Cortex of kidney (tissue), 1 donor: ENCODE measurements at regions not wholly inside any gene's neighbourhood (a gene's known extent, or its start where the extent isn't known, plus 50 kb on each side); places are given as distances from the start of the nearest gene placed in this dataset.
"Not testable (repeated sequence)": the region's sequence is repeated elsewhere in the genome, so short reads cannot be mapped to it uniquely, and the experiment has no call there.

Experiments
- DNase-seq: peaks from one replicate; lab custom pipeline; 2025; lab: John Stamatoyannopoulos, UW

DNA sequence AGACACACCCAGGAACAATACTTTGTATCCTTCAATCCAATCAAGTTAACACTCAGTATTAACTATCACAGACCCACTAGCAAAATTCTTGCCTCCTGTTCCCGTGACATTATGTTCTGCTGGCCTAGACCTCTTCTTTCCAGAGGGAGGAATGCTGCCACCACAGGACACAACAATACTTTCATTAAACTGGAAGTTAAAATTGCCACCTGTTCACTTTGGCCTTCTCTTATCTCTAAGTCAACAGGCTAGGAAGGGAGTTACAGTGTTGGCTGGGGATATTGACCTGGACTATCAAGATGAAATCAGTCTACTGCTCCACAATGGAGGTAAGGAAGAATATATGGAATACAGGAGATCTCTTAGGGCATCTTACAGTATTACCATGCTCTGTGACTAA lies 1000.4 kb upstream of the GBE1 start:
- no peak for DNase-seq

DNA sequence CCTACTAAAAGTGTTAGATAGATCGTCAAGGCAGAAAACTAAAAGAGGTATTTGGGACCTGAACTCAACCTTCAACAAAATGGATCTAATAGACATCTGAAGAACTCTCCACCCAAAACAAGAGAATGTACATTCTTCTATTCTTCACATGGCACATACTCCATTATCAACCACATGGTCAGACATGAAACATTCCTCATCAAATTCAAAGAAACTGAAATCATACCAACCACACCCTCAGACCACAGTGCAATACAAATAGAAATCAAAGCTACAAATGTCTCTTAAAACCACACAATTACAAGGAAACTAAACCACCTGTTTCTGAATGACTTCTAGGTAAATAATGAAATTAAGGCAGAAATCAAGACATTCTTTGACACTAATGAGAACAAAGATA lies 984.1 kb upstream of the GBE1 start:
- DNase-seq = no peak

DNA sequence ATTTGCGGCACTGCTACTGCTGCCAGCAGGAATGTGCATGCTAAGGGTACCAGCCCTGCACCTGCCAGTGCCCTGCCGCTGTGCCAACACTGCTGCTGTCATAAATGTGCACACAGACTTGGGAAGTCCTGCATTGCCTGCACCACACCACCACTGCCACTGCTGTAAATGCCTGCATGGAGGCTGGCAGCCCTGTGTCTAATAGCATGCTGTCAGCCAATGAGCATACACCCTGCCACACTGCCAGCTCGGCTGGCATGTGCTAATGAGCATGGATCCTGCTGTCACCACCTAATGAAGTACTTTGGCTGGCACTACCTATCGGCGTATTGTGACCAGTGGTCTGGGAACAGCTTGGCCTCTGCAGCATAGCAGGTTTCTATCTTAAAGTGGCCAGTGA lies 981.8 kb upstream of the GBE1 start:
- DNase-seq = no peak

DNA sequence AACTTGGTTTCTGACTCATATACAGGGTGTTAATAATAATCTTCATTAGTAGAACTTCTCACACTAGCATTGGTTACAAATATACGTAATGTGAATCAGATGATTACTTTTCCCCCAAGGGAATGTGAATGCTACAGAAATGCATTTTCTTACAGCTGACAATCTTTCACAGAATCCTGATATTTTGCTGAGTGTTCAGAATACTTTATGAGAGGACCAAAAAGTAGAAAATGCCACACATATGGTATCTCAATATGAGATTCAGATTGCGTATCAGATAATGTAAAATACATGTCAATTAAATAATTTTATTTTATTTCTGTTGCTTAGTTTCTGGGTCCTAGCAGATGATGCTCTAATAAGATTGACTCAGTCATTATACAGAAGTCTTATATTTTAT lies 979.9 kb upstream of the GBE1 start:
- no peak for DNase-seq

DNA sequence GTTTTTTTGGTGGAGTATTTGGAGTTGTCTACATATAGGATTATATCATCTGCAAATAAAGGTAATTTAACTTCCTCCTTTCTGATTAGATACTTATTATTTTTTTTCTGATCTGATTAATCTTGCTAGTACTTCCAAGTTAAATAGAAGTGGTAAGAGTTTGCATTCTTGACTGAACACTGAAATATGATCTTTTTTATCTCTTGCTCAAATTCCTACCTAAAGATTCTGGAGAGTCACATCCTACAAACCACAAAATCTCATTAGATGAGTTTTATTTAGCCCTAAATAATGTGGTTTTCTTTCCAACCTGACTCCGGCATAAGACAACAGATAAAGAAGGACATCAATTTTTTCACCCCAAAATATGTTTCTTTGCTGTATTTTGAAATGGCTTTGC lies 977.9 kb upstream of the GBE1 start:
- no peak for DNase-seq

DNA sequence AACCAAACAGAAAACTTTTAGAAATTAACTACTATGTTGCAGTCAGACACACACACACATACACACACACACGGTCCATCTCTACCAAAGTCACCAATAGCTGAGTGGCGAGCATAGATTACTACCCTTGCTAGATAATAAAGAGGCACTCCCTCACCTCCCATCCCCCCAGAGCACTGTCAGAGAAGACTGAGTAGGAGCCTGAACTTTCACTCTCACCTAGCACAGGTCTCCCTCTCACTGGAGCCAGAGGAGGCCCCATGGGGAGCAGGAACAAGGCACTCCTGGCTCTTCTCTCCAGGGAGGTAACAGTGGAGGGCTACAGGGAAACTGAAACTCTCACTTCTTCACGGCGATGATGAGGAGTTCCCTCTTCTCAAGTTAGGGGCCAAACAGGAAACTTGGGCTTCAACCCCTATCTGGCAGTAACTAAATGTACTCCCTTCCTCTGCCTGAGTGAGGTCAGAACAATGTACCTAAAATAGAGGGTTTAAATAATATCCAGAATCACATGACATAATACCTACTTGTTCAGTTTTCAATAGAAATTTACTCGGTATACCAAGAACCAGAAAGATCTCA lies 975.3 kb upstream of the GBE1 start:
- DNase-seq = no peak

DNA sequence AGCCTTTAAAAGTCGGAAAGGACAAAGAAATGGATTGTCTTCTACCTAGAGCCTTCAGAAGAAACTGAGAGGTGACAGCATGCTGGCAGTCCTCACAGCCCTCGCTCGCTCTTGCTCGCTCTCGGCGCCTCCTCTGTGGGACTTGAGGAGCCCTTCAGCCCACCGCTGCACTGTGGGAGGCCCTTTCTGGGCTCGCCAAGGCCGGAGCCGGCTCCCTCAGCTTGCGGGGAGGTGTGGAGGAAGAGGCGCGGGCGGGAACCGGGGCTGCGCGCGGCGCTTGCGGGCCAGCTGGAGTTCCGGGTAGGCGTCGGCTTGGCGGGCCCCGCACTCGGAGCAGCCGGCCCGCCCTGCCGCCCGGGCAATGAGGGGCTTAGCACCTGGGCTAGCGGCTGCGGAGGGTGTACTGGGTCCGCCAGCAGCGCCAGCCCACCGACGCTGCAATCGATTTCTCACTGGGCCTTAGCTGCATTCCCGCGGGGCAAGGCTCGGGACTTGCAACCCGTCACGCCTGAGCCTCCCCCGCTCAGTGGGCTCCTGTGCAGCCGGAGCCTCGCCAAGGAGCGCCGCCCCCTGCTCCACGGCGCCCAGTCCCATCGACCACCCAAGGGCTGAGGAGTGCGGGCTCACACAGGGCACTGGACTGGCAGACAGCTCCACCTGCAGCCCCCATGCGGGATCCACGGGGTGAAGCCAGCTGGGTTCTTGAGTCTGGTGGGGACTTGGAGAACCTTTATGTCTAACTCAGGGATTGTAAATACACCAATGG lies 953.8 kb upstream of the GBE1 start:
- DNase-seq = no peak

DNA sequence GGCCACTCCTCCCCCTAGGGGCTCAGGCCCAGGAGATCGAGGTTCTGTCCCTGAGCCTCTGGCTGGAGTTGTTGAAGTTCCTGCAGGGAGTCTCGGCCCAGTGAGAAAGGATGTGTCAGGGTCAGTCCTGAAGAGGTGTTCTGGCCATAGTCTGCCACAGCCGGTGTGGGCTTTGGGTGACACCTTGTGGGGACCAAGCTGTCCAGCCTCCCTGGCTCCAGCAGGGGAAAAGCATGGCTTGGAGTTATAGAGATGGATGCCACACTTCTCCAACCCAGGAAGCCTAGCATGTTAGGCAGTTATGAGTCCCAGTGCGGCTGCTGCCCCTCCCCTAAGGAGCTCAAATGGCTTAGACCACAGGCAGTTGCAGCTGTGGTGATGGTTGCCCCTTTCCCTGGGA lies 945.6 kb upstream of the GBE1 start:
- DNase-seq = no peak

DNA sequence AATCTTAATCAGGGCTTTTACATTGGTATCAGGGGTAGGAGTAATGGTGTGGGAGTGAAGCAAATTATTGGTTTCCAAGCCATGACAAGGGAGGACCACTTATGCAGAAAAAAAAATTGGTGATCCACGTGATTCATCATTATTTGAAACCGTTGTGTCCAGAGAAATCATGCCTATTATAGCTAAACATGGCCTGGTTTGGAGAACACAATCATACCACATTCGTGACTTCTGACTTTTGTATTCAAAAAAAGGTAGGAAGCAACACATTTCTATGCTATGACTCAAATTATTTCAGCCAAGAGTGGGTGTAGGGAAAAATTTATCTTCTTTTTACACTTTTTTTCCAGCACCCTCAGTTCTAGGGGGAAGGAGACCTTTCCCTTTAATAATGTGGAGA lies 924.3 kb upstream of the GBE1 start:
- DNase-seq = no peak

DNA sequence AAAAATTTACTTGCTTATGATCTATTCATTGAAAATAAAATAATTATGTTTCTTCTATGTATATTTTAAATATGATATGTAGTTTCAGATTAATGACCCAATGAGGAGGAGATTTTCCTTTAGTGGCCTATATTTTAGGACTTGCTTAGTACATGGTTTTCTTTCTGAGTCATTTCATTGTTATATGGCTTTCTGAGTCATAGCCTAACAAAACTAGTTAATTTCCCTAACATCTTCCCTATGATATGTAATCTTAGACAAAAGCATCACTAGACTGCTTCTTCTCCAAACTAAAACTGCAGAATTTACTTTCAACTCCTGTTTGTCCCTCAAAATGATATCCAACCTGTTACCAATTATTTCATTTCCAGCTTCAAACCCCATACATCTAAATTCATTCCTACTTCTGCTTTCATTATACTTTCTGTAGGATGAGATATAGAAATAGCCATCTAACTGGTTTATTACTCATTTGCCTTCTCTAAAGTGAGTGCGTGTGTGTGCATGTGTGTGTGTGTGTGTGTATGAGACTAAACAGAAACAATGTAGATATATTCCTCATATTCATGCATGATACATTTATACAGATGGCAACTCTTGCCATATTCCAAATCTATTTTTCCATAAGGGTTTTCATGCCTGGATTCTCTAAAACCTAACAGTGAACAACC lies 915.0 kb upstream of the GBE1 start:
- no peak for DNase-seq

DNA sequence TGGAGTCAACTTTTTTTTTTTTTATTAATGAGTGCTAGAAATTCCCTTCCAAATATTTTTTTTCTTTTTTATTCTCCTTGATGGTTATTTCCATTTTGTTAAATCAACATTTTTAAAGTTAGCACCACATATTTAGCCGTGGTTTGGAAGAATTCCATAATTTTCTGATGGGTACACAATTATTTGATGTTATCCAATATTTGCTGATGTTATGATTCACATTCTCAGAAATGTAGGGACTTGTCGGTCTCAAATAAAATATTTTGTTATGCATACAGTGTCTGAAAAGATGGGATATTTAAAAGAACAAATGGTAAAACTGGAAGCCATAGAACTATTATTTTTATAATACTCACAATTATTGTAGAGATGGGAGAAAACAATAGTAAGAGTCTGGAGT lies 911.5 kb upstream of the GBE1 start:
- no peak for DNase-seq

DNA sequence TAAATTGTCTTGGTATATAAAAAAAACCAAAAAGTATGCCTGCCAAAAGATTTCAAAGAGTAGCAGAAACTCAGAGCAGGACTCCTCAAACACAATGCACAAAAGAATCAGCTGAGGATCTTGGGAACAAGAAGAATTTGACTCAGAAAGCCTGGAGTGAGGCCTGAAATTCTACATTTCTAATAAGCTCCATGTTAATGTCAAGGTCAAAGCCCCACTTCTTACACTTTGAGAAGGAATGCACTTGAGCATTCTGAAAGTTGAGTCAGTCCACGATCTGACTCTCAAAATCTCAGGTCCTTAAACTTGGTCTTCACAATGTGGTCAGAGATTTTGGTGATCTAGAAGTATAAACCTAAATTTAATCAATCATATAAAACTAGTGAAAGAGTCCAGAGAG lies 910.0 kb upstream of the GBE1 start:
- DNase-seq = no peak

DNA sequence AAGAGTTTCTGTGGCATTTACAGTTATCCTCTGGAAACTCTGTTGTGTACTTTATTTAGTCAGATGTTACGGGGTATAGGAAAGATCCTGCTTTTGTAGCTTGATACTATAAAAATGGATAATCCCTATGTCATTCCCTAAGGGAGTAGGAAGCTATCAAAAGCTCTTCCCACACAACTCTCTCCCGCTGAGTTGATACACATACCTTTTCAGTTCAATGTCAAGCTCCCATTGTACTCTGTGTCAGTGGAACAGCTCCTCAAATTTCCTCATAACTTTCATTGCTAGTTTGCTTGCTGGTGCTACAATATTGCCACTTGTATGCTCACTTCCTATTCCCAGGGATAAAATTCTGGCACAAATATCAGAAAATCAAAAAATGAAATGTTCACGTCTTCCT lies 893.3 kb upstream of the GBE1 start:
- DNase-seq = no peak

DNA sequence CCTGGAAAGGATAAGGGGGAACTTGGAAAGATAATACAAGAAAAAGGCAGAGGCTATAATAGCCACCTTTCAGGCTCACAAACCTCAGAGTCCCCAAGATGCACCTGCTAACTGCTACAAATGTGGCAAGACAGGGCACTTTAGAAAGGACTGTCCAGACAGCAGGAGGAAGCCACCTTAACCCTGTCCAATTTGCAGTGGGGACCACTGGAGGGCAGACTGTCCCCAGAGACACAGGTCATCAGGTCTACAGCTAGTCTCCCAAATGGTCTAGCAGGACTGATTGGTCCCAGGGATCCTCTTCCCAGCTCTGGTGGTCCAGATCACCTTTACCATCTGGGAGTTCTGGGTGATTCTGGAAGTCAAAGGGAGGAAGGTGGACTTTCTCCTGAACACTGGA lies 882.5 kb upstream of the GBE1 start:
- no peak for DNase-seq

DNA sequence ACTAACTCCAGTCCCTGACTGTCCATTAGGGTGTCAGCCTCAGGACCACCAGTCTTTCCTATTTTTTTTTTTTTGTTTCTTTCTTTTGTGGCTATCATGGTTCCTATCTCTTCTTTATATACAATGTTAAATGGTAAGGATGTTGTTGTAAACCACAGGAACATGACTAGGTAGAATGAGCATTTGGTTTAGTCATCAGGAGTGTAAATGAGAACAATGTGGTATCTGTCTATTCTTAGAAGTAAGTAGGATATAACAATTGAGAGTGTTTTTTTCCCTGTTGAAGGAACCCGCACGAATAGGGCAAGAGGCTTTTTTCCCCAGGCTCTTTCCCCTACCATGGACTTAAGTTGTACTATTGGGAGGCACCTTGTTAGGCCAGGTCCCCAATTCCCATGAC lies 880.3 kb upstream of the GBE1 start:
- no peak for DNase-seq

DNA sequence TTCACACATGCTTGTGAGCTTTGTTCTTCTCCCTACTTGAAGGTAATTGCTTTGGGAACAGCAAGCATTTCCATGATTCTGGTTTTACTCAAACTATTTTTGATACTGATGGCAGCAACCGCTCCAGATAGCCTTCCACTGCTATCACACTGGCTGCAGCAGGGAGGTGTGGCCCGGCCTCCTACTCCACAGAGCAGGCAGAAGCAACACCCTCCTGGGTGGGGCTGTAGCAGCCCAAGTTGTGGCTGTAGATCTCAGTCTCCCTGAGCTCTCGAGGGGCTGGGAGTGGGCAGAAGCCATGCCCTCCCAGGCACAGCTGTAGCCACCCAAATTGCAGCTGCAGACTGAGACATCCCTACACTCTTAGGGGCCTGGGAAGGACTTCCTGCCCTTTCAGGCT lies 878.8 kb upstream of the GBE1 start:
- no peak for DNase-seq

DNA sequence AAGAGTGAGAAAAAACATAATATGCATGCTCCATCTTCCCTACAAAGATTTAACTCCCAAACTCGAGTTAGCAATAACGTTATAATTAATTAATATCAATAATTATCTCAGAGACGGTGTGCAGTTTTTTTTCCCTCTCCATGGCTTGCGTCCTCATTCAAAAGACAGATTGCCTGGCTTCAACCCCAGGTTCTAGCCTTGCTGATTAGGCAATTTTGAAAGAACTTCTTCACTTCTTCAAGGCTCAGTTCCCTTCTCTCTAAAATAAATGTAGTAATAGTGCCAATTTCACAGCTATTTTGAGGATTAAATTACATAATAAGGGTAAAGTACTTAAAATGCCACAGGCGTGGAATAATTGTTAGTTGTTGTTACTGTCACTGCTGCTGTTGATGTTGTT lies 876.1 kb upstream of the GBE1 start:
- no peak for DNase-seq

DNA sequence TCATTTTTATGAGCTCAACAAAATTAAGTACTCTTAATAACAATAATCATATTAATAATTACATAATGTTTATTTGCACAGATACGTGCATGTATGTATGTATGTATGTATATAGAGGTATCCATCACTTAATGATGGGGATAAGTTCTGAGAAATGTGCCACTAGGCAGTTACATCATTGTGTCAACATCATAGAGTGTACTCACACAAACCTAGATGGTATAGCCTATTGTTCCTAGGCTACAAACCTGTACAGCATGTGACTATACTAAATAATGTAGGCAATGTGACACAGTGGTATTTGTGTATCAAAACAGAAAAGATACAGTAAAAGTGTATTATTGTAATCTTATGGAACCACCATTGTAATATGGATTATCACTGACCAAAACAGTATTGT lies 874.7 kb upstream of the GBE1 start:
- no peak for DNase-seq

DNA sequence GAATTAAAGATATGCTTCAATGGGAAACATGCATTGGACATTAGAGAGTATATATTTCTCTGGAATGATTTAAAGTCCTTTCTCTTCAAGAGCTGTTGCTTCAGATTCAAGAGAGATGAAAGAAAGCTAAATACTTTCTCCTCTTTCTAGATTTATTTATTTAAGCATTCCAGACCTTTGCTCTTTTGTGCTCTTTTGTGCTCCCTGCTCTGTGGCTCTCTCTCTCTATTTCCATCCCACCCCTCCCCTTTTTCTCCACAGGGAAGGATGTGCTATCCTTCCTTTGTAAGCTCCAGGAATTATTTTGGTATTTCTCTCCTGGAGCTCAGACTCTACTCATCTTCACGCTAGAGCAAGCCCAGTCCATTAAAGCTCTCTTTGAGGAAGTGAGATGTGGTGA lies 871.9 kb upstream of the GBE1 start:
- no peak for DNase-seq

DNA sequence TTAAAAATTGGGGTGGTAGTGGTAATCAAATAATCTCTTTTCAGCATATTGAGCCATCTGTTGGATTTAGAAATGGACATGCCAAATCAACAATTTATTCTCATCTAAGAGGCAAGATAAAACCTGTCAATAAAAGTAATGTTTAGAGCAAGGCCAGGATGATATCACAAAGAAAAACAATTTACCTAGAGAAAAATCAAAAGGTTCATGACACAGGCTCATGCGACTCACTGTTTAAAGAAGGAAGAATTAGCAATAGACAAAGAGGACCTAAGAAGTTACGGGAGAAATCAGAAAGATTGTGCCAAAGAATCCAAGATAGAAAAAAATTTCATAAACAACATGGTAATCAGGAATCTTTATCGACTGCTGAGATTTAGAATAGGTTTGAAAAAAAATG lies 868.5 kb upstream of the GBE1 start:
- DNase-seq = no peak

DNA sequence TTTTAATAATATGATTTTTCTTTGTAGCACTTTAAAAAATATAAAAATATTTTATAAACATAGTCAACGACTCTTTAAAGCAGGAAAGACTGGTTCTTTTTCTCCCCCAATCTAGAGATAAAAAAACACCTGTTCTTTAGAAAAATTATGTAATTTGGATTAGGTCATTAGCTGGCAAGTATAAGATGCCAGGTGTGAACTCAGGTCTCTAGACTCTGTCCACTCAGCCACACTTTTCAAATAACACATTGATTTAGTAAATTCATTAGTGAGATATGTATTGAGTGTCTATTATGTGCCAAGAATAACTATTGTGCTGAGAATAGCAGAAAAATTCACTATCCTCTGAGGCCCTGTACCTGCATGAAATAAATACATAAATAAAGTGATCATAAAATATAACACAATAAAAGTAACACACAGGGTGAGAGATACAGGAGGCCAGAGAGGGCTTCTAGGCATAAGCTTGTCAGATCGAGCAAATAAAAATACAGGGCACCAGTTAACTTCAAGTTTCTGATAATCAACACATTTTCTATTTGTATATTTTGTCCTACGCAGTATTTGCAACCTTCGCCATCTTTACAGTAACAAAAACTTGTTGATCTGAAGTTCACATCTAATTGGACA lies 867.1 kb upstream of the GBE1 start:
- DNase-seq = no peak

DNA sequence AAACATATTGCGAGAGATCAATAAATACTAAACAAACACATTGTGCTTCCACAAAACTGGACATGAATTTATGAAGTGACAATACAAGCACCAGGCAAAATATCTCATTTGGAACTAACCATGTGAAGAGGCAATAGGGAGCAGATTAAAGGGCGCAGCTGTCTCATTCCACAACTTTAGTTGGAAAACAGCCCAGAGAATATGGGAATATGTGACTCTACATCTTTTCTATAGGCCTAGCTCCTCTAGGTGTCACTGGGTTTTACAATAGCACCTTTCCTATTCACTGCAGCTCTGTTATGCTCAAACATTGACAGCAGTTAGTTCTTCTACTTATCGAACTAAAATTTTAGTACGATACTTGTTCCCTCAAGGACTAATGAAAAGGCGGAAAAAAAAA lies 866.3 kb upstream of the GBE1 start:
- no peak for DNase-seq

DNA sequence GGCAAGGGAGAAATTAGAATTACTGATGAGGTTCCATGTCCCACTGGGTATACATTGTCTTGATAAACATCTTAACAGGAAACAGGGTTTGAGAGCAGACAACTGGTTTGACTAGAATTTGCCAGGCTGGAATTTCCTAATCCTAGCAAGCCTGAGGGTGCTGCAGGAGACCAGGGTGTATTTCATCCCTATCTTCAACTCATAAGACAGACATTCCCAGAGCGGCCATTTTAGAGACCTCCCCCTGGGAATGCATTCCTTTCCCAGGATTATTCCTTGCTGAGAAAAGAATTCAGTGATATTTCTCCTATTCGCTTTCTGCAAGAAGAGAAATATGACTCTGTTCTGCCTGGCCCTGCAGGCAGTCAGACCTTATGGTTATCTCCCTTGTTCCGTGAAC lies 859.3 kb upstream of the GBE1 start:
- DNase-seq = not testable (repeated sequence)
